ENCODE measurements at regions not wholly inside any gene's neighbourhood (a gene's known extent, or its start where the extent isn't known, plus 50 kb on each side); places are given as distances from the start of the nearest gene placed in this dataset.

DNA sequence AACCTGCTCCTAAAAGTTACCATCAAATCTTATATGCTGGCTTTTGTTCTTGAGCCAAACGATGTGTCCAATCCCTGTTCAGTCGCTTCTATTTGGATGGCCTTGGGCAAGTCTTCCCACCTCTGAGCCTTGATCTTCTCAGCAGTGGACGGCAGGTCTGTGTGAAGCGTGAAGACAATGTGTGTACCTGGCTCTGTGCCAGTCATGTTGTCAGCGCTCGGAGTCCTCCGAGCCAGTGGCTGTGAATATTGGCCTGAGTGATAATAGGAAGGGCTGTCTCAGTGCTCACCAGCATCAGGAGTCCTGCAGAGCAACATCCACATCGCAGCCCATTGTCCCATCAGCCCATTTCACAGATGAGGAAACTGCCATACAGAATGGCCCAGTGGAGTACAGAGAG lies 219.0 kb downstream of the CDC5L start:
- no peak for DNase-seq (ENCODE audit: low read depth)

DNA sequence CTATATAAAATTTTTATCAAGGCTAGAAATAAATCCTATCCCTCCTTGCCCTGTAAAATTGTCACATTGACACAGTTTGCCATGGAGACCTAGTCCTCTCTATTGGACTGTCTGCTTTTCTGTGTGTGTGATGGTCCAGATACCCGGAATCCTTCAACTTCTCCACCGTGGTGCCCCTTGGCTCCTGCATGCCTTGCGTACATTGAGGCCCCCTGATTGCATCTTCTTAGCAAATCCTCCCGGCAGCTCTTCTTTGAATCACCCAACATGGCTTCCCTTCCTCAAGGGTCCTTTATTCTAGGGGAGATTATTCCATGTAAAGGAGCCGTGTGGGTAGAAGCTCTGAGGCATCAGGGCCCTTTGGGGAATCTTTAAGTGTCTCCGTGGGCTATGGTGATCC lies 219.5 kb downstream of the CDC5L start:
- no peak for DNase-seq (ENCODE audit: low read depth)

DNA sequence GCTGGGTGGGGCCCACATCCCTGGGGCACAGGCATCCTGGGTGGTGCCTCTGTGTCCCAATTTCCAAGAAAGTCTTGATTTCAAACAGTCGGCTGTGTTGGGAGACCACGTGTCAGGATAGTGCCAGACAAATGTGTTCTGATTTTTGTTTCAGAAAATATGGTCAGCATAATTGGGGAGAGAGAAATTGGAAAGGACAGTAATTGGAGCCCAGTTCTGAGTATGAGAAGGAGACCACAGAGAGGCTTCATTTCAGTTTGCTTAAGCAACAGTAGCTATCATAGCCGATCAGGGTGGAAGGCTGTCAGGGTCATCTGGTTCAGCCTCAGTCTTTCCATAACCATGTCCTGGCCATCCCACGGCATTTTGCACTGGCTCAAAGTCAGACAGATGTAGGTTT lies 220.7 kb downstream of the CDC5L start:
- no peak for DNase-seq (ENCODE audit: low read depth)

DNA sequence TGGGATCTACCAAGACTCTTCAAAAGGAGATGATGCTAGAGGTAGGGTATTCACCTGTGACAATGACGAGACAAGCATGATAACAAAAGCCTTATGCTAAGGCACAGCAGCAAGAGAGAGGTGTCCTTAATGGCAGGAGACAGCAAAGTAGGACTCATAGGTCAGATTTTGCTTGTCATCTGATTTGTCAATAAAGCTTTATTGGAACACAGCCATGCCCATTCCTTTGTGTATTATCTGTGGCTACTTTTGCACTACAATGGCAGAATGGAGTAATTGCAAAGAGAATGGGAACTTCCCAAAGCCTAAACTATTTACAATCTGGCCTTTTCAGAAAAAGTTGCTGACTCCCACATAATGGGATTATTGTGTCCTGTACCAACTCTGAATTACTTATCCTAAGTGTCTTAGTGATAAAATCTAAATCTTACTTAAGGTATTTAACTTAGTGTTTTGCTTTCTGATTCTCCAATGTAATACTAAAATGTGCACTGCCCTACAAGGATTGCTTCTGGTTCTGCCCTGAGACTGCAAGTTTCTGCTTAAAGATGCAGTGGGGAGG lies 221.6 kb downstream of the CDC5L start:
- DNase-seq (ENCODE audit: low read depth), result no peak

DNA sequence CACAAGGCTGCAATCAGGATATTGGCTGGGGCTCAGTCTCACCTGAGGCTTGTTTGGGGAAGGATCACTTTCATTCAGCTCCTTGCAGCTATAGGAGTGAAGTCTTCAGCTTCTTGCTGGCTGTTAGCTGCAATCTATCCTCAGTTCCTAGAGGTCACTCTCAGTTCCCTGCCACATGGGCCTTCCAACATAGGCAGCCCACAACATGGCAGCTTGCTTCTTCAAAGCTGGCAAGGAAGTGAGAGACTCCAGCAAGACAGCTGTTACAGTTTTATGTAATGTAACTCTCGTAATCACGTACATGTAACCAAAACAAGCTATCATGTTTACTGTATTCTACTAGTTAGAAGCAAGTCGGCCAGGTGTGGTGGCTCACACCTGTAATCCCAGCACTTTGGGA lies 226.9 kb downstream of the CDC5L start:
- DNase-seq (ENCODE audit: low read depth), result no peak

DNA sequence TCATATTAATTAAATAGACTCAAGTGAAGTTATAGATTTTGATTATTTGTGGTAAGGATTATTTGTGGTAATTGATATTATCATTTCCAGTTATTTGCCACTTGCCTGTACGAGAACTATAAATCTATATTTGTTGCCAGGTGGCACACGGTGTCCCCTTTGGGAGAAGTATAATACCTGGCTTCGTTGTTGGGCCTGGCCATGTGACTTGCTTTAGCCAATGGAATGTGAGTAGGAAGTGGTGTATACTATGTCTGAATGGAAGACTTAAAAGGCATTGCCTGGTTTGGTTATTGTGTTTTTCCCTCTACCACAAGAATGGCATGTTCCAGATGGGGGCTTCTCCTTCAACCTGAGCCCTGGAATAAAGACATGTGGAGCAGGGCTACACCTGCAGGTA lies 228.1 kb downstream of the CDC5L start:
- no peak for DNase-seq (ENCODE audit: low read depth)

DNA sequence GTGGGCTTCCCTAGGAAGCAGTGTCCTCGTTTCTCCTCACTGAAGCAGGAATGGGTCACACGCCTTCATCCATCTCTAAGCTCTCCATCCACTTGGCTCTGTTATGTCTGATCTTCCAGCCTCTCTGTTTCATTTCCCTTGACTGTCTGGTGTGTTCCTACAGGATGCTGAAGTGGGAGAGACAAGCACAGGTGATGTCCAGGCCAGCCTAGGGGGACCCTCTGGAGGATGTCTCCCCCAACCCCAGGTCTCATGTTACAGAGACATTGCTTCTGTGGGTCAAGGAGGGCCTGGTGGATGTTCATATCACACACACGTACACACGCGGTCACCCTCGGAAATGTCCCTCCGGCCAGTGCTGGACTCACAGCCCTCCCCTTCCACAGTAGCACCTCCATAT lies 229.9 kb downstream of the CDC5L start:
- DNase-seq (ENCODE audit: low read depth), result no peak

DNA sequence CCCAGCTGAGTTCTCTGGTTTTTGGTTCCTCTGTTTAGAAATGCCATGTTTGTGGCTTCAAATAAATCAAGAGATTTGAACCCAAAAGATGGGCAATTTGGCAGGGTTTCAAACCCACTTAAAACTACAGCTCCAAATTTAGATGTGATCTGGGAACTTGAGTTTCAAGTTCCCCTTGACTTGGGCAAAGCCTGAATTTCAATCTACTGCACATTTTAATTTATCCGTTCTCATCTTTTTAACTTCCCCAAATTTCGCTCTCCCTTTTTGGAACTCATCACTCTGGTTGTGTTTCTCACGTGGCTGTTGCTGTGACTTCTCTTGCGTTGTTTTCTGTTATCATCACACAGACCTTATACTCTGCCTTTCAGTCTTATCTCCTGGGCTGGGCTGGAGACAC lies 230.9 kb downstream of the CDC5L start:
- no peak for DNase-seq (ENCODE audit: low read depth)

DNA sequence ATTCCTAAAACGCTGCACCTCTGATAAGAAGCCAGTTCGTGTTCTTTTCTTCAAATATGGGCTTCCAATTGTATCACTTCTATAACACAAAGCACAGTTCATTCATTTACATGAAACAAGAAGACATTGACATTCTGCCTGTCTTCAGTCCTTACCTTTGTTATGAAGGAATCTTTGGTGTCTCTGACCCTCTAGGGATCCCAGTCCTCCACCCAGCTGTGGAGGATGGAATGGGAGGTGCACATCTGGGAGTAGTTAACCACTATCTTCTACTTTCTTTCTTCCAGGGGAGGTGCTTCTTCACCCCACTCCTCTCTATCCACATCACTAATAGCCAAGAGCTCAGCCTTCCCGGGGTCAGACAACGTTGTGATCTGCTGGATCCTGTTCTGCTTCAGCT lies 233.4 kb downstream of the CDC5L start:
- DNase-seq (ENCODE audit: low read depth), result no peak

DNA sequence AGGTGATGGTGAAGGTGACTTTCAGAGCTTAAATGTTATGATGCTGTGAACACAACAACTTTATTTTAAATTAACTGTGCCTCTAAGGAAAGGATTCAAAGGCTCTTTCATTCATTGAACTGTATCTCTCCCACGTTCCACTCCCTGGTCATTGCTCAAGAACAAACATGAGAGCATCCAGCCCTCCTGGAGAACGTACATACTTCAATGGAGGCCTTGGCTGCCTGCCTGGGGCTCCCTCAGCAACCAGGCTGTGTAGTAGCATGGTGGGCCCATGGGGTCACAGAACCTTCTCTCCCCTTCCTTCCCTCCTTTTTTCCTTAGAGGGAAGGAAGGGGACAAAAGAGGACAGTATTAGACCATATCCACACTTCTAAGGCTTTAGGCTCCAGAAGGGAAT lies 234.3 kb downstream of the CDC5L start:
- no peak for DNase-seq (ENCODE audit: low read depth)

DNA sequence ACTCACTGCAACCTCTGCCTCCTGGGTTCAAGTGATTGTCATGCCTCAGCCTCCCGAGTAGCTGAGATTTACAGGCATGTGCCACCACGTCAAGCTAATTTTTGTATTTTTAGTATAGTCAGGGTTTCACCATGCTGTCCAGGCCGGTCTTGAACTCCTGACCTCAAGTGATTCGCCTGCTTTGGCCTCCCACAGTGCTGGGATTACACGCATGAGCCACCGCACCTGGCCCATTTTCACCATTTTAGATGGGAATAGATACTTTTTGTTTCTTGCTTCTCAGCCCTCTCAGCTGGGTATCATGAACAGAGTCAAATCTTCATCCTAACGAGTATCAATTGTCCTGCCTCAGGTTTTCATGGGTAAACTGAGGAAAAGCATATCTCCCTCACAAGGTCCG lies 235.0 kb downstream of the CDC5L start:
- DNase-seq (ENCODE audit: low read depth), result no peak

DNA sequence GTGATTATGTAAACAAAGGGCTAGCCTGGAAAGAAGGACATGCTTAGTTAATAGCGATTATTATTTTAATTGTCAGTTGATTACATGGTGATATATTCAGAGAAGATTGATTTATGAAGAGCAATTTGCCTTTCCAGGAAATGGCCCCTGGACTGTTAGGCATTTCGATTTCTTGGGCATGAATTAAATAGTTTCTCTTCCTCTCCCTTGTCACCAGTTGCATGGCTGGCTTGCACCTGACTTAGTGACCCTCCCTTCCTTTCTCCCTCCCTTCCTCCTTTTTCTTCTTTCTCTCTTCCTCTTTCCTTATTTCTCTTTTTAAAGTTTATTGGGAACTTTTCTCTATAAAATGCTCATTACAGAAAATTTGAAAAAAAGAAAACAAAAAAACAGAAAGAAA lies 235.4 kb downstream of the CDC5L start:
- no peak for DNase-seq (ENCODE audit: low read depth)

DNA sequence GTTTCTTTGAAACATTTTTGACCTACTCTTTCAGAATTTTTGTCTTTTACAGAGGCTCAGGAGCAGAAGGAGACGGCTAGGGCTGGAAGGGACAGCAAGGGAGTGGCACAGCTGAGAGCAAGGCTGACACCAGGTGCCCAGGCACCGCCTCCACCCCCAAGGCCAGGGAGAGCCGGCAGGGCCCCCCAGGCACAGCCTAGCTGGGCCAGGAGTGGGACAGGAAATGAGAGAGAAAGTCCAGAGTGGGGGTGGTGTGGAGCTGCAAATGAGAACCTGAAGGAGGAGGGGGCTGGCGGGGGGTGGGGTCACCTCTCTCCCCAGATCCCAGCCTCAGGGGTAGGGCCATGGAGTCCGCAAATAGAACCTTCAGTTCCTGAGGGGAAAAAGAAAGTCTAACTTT lies 236.7 kb downstream of the CDC5L start:
- no peak for DNase-seq (ENCODE audit: low read depth)

DNA sequence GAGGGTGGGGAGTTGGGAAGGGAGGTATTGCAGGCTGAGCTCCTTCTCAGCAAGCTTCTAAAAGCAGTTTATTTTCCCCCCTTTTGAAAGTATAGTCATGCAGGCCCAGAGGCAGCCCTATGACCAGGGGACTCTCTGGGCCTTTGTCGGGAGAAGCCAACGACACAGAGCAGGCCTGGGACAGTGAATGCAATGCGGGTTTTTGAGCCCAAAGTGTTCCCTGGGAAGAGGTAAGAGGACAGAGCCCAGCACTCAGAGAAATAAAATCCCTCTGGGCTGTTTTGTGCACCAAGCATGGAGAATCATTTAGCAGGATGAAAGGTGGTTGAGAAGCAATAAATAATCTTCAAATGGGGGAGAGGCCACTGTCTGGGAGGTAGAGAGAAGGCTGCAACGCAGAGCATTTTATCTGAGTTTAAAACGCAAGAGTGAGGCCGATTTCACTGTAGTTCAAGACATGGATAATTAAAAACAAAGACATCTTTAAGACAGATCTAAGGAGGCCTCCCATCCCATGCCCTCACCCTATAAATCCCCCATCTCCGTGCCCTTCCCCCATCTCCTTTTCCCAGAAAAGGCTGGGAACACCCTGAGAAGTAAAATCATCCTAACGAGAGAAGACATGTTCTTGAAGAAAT lies 237.5 kb downstream of the CDC5L start:
- no peak for DNase-seq (ENCODE audit: low read depth)

DNA sequence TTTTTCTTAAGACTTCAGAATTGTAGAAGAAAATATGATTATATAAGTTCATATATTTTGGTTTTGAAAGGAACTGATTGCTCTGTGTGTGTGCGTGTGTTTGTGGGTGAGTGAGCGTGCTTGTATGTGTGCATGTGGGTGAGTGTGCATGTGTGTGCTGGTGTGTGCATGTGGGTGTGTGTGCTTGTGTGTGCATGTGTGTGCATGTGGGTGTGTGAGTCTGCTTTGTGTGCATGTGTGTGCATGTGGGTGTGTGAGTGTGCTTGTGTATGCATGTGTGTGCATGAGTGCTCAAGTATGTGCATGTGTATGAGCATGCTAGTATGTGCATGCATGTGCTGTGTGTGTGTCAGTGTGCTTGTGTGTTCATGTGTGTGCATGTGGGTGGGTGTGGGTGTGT lies 238.5 kb downstream of the CDC5L start:
- DNase-seq (ENCODE audit: low read depth), result no peak

DNA sequence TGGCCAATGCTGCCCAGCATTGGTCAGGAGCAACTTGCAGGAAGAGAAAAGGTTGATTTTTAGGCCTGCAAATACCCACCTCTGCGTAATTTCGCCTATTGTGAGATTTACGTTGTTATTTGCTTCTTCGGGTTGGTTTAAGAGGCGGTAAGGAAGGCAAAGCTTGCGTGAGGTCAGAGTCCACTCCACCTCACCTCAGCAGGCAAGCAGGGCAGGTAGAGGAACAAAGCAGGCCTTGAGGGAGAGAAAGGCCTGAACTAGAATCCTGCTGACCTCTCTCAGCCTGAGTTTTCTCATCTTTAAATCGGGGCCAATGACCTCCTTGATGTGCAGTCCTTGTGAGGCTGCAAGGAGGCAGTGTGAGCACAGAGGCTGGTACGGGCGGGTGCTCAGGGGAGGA lies 239.1 kb downstream of the CDC5L start:
- DNase-seq (ENCODE audit: low read depth), result no peak

DNA sequence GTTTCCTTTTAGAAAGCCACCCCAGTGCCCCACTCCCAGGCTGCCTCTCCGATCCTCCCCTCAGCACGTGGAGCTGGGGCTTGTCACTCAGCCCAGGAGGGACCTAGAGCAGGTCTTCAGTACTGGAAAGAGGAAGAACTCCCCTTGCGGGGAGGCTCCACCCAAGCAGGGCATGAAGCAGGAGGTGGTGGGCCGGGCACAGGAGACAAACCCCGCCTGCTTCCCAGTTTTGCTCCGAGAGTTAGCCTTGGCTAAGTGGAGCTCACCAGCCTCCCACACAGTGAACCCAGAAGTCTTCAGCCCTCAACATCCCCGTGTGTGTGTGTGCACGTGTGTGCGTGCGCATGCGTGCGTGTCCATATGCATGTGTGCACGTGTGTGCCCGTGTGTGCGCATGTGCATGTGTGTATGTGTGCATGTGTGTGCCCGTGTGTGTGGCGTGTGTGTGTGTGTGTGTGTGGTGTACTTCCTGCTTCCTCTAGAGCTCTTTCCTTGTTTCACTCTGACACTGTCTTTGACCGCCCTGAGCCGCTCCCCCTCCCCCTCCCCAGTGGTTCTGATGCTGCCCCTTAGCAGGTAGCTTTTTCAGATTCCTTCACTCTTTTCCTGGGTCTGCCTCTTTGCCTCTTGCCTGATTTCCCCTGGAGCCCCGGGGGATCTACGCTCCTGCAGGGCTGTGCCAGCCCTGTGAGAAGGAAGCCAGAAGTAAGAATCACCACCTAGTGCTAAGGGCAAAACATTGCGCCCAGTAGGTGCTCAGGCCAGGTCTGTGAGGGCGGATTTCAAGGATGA lies 239.8 kb downstream of the CDC5L start:
- no peak for DNase-seq (ENCODE audit: low read depth)

DNA sequence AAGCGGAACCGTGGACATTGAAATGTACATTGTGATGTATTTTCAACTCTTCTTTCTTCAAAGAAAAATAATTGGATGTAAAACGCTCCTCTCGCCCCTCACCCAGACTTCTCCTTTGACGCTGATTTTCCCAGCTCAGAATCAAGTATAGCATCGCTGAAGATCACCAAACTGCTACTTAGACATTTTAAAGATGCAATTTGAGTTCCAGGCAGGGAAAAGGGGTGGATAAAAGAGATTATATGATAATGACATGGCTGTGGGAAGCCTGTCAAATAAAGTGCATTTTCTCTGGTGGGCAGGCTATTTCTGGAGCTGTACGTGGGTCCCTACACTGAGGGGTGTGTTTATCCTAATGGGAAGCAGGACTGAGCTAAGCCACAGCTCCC lies 240.4 kb downstream of the CDC5L start:
- DNase-seq (ENCODE audit: low read depth), result no peak

DNA sequence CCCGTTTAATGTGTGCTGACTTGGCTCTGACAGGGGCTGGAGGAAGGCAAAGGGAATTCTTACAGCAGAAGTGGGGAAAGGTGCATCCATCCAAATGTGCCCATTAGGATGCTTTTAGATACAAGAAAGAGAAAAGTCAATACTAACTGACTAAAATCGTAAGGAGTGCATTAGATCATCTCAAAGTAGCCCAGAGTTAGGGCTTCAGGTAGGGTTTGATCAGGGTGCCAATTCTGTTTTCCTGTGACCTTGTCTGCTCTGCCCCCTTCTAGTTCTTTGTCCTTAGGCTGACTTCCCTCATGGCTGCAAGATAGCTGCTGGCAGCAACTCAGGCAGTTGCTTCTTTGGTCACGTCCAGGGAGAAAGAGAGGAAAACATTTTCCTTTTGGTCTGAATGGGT lies 240.8 kb downstream of the CDC5L start:
- DNase-seq (ENCODE audit: low read depth), result no peak

DNA sequence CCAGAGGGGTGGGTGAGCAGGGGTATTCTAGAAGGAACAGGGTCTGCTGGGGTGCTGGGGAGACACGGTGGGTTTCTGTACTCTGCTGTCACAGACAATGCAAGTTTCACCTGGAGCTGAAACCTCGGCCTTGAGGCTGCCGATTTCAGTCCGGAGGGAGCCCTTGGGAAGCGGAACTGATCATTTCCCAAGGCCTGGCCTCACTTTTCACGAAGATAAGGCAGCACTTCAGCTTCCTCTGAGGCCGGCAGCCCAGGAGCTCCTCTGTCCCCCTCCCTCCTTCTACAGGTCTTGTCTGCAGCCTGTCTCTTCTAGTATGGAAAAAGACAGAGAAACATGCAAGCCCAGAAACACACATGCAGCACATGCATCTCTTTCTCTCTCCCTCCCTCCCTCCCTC lies 242.1 kb downstream of the CDC5L start:
- no peak for DNase-seq (ENCODE audit: low read depth)

DNA sequence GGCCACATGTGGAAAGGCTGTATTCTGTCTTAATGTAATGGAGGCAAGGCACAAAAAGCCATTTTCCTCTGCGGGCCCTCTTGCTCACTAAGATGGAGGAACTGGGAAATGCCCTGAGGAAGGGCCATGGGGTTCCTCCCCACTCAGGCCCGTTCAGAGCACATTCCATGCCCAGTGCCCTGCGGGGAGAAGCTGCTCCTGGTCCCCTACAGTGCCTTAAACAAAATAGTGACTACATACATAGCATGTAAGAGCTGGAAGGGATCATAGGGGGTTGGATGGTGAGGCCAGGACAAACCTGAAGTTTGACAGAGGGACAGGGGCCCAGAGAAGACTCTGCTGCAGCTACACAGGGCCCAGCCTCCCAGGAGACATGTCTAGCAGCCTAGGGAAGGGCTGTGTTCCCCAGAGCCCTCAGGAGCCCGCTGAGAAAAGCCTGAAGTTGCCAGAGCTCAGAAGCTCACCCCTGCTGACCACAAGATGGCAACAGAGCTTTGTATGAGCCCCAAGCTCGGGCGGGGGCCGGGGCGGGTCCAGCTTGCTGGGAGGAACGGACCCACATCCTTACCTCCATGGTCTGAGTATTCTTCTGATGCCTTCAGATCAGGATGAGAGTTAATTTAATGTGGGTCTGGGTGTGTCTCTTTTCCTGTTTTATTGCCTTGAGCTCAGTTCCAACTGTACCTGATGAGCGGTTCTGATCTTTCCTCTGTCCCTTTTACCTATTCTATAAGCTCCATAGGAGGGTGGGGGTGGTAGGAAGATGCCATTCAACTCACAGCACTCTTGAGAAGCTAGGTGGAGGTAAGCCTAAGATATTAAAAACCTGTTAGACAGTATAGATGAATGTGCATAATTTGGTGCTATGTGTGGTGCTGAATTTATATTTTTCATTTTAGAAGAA lies 242.9 kb downstream of the CDC5L start:
- peak; percentile 12 for DNase-seq (ENCODE audit: low read depth)

DNA sequence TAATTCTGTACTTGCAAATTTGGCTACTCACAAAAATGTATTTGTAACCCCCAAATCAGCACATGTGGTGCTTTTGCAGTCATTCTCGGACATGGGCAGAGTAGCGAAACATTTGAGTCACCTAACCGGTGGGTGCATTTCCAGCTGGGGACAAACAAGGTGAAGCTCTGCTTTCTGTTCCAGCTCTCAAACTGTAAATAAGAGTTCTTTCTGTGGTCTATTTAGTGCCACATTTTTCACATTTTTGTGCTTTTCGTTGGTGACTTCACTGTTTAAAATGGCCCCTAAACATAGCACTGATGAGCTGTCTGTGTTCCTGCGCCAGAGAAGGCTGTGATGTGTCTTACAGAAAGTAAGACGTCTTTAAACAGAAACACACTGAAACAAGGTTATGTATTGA lies 244.5 kb downstream of the CDC5L start:
- DNase-seq (ENCODE audit: low read depth), result no peak

DNA sequence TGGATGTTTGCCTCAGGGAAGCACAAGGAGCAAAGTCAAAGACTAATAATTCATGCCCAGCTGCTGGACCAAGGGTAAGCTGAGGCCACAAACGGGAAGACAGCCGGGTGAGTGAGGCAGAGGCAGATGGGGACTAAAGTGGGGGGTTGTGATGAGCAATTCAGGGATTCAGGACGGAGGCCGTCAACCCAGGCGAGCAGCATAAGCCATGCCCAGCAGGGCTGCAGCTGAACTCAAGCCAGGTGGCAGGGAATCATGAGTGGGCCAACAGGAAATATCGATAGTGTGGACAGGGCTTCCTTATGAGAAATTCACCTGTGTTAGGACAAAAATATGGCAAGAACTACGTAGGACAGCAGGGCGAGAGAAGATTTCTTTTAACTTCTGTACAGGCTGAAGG lies 246.8 kb downstream of the CDC5L start:
- no peak for DNase-seq (ENCODE audit: low read depth)

Measured in activated T-helper 9 cell treated with anti-CD3 and anti-CD28 coated beads, Interleukin-2, amount 50 U/mL, for 16 hours (primary cell).